ENCODE measurements at regions not wholly inside any gene's neighbourhood (a gene's known extent, or its start where the extent isn't known, plus 50 kb on each side); places are given as distances from the start of the nearest gene placed in this dataset.
"Not testable (repeated sequence)": the region's sequence is repeated elsewhere in the genome, so short reads cannot be mapped to it uniquely, and the experiment has no call there.

DNA sequence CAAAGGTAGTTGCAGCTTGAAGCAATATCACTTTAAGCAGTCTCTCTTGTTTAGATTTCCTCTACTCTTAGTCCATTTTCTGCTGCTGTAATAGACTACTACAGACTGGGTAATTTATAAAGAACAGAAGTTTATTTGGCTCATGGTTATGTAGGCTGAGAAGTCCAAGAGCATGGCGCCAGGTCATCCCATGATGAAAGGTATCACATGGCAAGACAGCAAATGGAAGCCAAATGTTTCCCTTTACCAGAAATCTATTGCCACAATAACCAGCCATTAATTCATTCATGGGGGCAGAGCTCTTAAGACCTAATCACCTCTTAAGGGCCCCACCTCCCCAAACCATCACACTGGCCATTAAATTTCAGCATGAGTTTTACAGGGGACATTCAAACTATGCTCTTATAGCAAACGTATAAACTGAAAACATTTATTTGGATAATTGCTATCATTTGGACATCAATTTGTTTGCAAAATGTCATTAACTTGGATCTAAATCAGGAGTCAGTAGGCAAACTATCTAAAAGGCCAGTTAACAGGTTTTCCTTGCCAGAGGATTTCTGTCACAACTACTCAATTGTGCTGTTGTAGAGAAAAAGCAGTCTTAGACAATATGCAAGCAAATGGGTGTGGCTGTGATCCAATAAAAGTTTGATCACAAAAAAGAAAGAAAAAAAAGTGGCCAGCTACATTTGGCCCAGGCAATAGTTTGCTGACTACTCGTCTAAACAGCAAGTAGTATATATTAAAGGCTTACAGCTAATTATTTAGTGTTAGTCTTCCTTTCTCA lies 75.7 kb upstream of the GUCY1A1 start:
- no peak overlapping the region for H3K4me3 ChIP-seq (ENCODE audit: low read depth in 1 of 2, low read length in 2 of 2)
- H3K9me3 ChIP-seq (ENCODE audit: low read length): no peaks in the 10 kb centered on the region
- H3K4me1 ChIP-seq (ENCODE audit: insufficient read depth, low read length): no peaks in the 10 kb centered on the region
- no peak overlapping the region for H3K9ac ChIP-seq (ENCODE audit: low read length)
- H3K27me3 ChIP-seq (ENCODE audit: control insufficient read depth in 1 of 2, insufficient read depth in 2 of 2, low read length in 2 of 2): no peaks in the 10 kb centered on the region
- no peak overlapping the region for H3K27ac ChIP-seq (ENCODE audit: low read depth, low read length)
- no peaks in the 10 kb centered on the region for H3K36me3 ChIP-seq (ENCODE audit: insufficient read depth, low read length)

DNA sequence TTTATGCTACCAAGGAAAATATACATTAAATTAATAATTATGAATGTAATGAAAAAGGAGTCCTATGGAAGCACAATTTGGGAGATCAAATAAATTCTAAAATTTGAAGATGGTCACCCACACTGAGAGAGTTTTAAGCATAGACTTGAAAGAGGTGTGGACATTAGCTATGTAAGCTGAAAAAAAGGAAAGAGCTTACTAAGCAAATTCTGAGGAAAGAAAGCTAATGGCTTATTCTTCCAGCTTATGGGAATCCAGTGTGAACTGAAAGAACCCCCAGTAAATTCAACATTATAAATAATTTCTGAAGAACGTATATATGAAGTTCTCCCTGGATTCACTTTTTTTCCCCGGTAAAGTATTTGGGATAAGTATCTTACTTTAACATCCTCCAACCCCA lies 78.2 kb upstream of the GUCY1A1 start:
- Histone ChIP-seq H3K9ac (ENCODE audit: low read length) (no peak overlapping the region), H3K27ac (ENCODE audit: low read depth, low read length) (no peak overlapping the region), H3K36me3 (ENCODE audit: insufficient read depth, low read length) (no peaks in the 10 kb centered on the region), H3K4me1 (ENCODE audit: insufficient read depth, low read length) (no peaks in the 10 kb centered on the region), H3K4me3 (ENCODE audit: low read depth in 1 of 2, low read length in 2 of 2) (no peak overlapping the region), H3K27me3 (ENCODE audit: control insufficient read depth in 1 of 2, insufficient read depth in 2 of 2, low read length in 2 of 2) (no peaks in the 10 kb centered on the region), H3K9me3 (ENCODE audit: low read length) (no peaks in the 10 kb centered on the region)

- H3K9me3 ChIP-seq (ENCODE audit: low read length): no peaks in the 10 kb centered on the region
- no peaks in the 10 kb centered on the region for H3K4me1 ChIP-seq (ENCODE audit: insufficient read depth, low read length)
- H3K4me3 ChIP-seq (ENCODE audit: low read depth in 1 of 2, low read length in 2 of 2): no peak overlapping the region
- H3K27ac ChIP-seq (ENCODE audit: low read depth, low read length): no peak overlapping the region
- no peak overlapping the region for H3K9ac ChIP-seq (ENCODE audit: low read length)
- H3K27me3 ChIP-seq (ENCODE audit: control insufficient read depth in 1 of 2, insufficient read depth in 2 of 2, low read length in 2 of 2): no peaks in the 10 kb centered on the region
- no peaks in the 10 kb centered on the region for H3K36me3 ChIP-seq (ENCODE audit: insufficient read depth, low read length)
Observed at GRCh38 chr4:155587766-155588165, 78.9 kb upstream of the GUCY1A1 start.

DNA sequence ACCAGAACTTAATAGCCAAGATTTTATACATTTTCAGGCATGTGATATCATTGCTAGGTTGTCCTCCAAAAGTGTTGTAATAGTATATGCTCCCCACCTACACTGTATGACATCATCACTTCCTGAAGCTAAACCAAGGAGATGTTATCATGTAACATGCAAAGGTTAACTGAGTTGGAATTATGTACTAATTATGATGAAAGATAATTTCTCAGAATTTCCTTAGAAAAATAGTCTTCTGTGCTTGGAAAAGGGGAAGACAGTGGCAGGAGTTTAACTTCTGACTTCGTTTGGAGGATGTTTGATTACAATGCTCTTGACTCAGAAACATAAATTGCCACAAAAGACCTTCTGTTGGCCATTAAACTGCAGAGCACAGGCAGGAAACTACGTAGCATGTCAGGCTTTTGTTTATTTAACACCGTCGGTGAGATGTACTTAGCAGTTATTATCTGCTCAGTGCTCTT lies 83.6 kb upstream of the GUCY1A1 start:
- Histone ChIP-seq H3K27ac (ENCODE audit: low read depth, low read length) (no peak overlapping the region), H3K9me3 (ENCODE audit: low read length) (no peaks in the 10 kb centered on the region), H3K36me3 (ENCODE audit: insufficient read depth, low read length) (no peaks in the 10 kb centered on the region), H3K9ac (ENCODE audit: low read length) (no peak overlapping the region), H3K4me1 (ENCODE audit: insufficient read depth, low read length) (no peaks in the 10 kb centered on the region), H3K4me3 (ENCODE audit: low read depth in 1 of 2, low read length in 2 of 2) (no peak overlapping the region), H3K27me3 (ENCODE audit: control insufficient read depth in 1 of 2, insufficient read depth in 2 of 2, low read length in 2 of 2) (no peaks in the 10 kb centered on the region)

DNA sequence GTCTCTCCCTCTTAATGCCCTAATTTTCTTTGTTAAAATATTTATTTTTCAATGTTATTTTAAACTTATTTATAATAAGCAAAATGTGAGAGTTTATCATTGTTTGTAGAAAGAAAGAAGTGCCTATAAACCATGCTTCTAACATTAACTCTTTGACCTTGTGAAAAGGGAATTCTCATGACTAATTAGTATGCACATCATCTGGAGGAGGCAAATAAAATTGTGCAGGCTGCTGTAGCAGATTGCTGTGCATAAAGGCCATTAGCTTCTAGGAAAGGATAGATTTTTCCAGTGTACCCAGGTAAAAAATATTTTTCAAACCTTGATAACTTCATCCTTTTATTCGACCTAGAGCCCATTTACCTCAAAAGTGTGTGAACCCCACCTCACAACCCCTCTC lies 84.6 kb upstream of the GUCY1A1 start:
- Histone ChIP-seq H3K27me3 (ENCODE audit: control insufficient read depth in 1 of 2, insufficient read depth in 2 of 2, low read length in 2 of 2) (no peaks in the 10 kb centered on the region), H3K9me3 (ENCODE audit: low read length) (no peaks in the 10 kb centered on the region), H3K4me3 (ENCODE audit: low read depth in 1 of 2, low read length in 2 of 2) (no peak overlapping the region), H3K36me3 (ENCODE audit: insufficient read depth, low read length) (no peaks in the 10 kb centered on the region), H3K27ac (ENCODE audit: low read depth, low read length) (no peak overlapping the region), H3K4me1 (ENCODE audit: insufficient read depth, low read length) (no peaks in the 10 kb centered on the region), H3K9ac (ENCODE audit: low read length) (no peak overlapping the region)

DNA sequence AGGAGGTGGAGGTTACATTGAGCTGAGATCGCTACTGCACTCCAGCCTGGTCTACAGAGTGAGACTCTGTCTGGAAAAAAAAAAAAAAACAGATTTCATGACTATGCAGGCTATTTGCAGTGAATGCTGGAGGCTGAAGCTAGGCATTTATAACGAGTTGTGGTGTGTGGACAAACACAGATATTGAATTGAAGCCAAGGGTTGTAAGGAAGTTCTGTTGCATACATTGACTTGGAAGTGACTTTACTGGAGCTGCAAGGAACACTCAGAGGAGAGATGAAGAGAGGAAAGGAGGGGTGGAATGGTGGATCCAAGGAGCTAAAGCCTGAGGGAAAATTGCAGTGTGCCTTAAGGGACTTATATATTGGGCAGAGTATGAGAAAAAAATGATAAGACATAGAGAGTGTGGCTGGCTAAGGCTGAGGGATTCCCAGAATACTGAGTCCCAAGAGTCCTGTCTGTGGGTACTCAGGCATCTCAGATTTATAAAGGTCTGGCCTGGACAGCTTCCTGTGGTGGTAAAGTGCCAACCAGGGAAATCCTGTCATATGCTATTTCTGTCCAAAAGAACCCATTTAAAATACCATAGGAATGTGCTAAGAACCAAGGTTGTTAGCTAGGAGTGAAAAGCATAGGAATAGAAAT lies 87.8 kb upstream of the GUCY1A1 start:
- no peak overlapping the region for H3K9ac ChIP-seq (ENCODE audit: low read length)
- no peaks in the 10 kb centered on the region for H3K27me3 ChIP-seq (ENCODE audit: control insufficient read depth in 1 of 2, insufficient read depth in 2 of 2, low read length in 2 of 2)
- H3K27ac ChIP-seq (ENCODE audit: low read depth, low read length): no peak overlapping the region
- H3K4me1 ChIP-seq (ENCODE audit: insufficient read depth, low read length): no peaks in the 10 kb centered on the region
- no peaks in the 10 kb centered on the region for H3K36me3 ChIP-seq (ENCODE audit: insufficient read depth, low read length)
- H3K4me3 ChIP-seq (ENCODE audit: low read depth in 1 of 2, low read length in 2 of 2): no peak overlapping the region
- no peaks in the 10 kb centered on the region for H3K9me3 ChIP-seq (ENCODE audit: low read length)

- Histone ChIP-seq H3K9me3 (ENCODE audit: low read length) (no peaks in the 10 kb centered on the region), H3K36me3 (ENCODE audit: insufficient read depth, low read length) (no peaks in the 10 kb centered on the region), H3K27ac (ENCODE audit: low read depth, low read length) (no peak overlapping the region), H3K27me3 (ENCODE audit: control insufficient read depth in 1 of 2, insufficient read depth in 2 of 2, low read length in 2 of 2) (no peaks in the 10 kb centered on the region), H3K4me1 (ENCODE audit: insufficient read depth, low read length) (no peaks in the 10 kb centered on the region), H3K4me3 (ENCODE audit: low read depth in 1 of 2, low read length in 2 of 2) (no peak overlapping the region), H3K9ac (ENCODE audit: low read length) (no peak overlapping the region)
Observed at GRCh38 chr4:155578219-155578618, 88.4 kb upstream of the GUCY1A1 start.

- H3K4me1 ChIP-seq (ENCODE audit: insufficient read depth, low read length); H3K4me3 ChIP-seq (ENCODE audit: low read depth in 1 of 2, low read length in 2 of 2); H3K36me3 ChIP-seq (ENCODE audit: insufficient read depth, low read length); H3K9me3 ChIP-seq (ENCODE audit: low read length); H3K9ac ChIP-seq (ENCODE audit: low read length); H3K27me3 ChIP-seq (ENCODE audit: control insufficient read depth in 1 of 2, insufficient read depth in 2 of 2, low read length in 2 of 2); H3K27ac ChIP-seq (ENCODE audit: low read depth, low read length): not testable (repeated sequence)
Observed at GRCh38 chr4:155574329-155574728, 92.3 kb upstream of the GUCY1A1 start.

GRCh38 chr4:155573126-155573525 lies 93.5 kb upstream of the GUCY1A1 start:
- Histone ChIP-seq H3K36me3 (ENCODE audit: insufficient read depth, low read length) (no peaks in the 10 kb centered on the region), H3K9ac (ENCODE audit: low read length) (no peak overlapping the region), H3K27ac (ENCODE audit: low read depth, low read length) (no peak overlapping the region), H3K4me1 (ENCODE audit: insufficient read depth, low read length) (no peaks in the 10 kb centered on the region), H3K4me3 (ENCODE audit: low read depth in 1 of 2, low read length in 2 of 2) (no peak overlapping the region), H3K9me3 (ENCODE audit: low read length) (no peaks in the 10 kb centered on the region), H3K27me3 (ENCODE audit: control insufficient read depth in 1 of 2, insufficient read depth in 2 of 2, low read length in 2 of 2) (no peaks in the 10 kb centered on the region)

DNA sequence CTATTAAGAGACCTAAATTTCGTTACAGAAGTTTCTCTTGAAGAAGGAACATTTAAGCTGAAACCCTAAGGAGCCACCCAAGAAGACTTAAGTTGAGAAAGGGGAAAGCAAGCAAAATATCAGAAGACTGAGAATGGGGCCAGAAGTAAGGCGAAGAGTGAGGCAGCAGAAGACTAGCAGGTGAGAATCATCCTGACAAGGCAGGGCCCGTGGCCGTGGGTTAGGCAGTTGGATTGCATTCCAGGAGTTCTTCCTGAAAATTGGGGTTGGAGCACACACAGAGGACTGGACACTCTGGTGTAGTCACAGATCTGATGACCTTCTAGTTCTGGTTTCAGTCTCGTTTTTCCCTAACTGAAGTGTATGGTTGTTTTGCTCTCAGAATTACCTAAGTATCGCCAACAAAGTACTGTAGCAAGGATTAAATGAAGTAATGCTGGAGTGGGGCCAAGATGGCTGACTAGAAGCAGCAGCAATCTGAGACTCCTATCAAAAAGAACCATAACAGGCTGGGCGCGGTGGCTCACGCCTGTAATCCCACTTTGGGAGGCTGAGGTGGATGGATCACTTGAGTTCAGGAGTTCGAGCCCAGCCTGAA lies 94.4 kb upstream of the GUCY1A1 start:
- Histone ChIP-seq H3K4me3 (ENCODE audit: low read depth in 1 of 2, low read length in 2 of 2) (no peak overlapping the region), H3K9me3 (ENCODE audit: low read length) (no peaks in the 10 kb centered on the region), H3K27ac (ENCODE audit: low read depth, low read length) (no peak overlapping the region), H3K4me1 (ENCODE audit: insufficient read depth, low read length) (no peaks in the 10 kb centered on the region), H3K36me3 (ENCODE audit: insufficient read depth, low read length) (no peaks in the 10 kb centered on the region), H3K27me3 (ENCODE audit: control insufficient read depth in 1 of 2, insufficient read depth in 2 of 2, low read length in 2 of 2) (no peaks in the 10 kb centered on the region), H3K9ac (ENCODE audit: low read length) (no peak overlapping the region)

DNA sequence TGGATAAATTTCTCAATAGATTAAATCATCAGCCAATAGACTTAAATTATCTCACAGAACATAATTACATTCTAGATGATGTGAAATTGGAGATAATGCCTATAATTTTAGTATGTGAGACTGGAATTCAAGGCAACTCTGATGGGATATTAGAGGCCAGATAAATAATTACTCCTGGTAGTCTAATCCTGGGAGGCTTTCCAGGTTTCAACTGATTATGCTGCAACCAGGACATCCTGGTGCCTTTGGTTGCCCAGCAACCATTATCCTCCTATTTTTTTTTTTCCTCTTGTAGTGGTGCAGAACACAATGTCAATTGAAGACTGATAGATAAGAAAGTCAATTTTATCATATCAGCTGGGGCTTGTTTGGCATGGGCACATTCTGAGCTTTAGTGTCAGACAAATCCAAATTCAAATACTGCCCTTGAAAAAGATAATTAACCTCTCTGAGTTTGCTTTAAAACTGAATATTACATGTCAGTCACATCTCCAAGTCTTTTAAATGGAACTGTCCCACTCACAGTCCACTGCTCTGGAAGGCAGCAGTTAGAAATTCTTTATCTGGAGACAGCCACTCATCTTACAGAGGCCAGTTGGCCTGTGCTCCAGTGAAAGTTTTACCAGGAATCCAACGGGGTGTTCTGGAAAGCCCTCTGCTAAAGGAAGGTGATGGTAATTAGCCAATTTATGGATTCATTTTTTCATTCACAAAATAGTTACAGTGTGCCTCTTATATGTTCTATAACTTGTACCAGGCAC lies 95.3 kb upstream of the GUCY1A1 start:
- Histone ChIP-seq H3K4me3 (ENCODE audit: low read depth in 1 of 2, low read length in 2 of 2) (no peak overlapping the region), H3K27ac (ENCODE audit: low read depth, low read length) (no peak overlapping the region), H3K27me3 (ENCODE audit: control insufficient read depth in 1 of 2, insufficient read depth in 2 of 2, low read length in 2 of 2) (no peaks in the 10 kb centered on the region), H3K36me3 (ENCODE audit: insufficient read depth, low read length) (no peaks in the 10 kb centered on the region), H3K9me3 (ENCODE audit: low read length) (no peaks in the 10 kb centered on the region), H3K9ac (ENCODE audit: low read length) (no peak overlapping the region), H3K4me1 (ENCODE audit: insufficient read depth, low read length) (no peaks in the 10 kb centered on the region)

All from muscle layer of colon (tissue), 2 donors.